NB4 (cell line): ENCODE measurements at regions not wholly inside any gene's neighbourhood (a gene's known extent, or its start where the extent isn't known, plus 50 kb on each side); places are given as distances from the start of the nearest gene placed in this dataset.
"Not testable (repeated sequence)": the region's sequence is repeated elsewhere in the genome, so short reads cannot be mapped to it uniquely, and the experiment has no call there.

Experiments
- CTCF ChIP-seq: IDR thresholded peaks from one replicate; pipeline ENCODE4 v1.5.1; 2012; ENCODE audit warnings: low read depth, low read length
- POLR2A ChIP-seq: IDR thresholded peaks from 2 replicates; pipeline ENCODE4 v1.6.1; 2011; ENCODE audit warnings: mild to moderate bottlenecking; ENCODE audit not compliant: insufficient read length; ENCODE audit errors: extremely low read depth

GRCh38 chr16:18162293-18162692 lies 174.2 kb downstream of the NPIPA8 start:
- not testable (repeated sequence) for TF ChIP-seq POLR2A, CTCF
